GM12864 (cell line): ENCODE measurements at regions not wholly inside any gene's neighbourhood (a gene's known extent, or its start where the extent isn't known, plus 50 kb on each side); places are given as distances from the start of the nearest gene placed in this dataset.

Experiments
- DNase-seq: peaks from one replicate; pipeline ENCODE4 v3.0.0-alpha.2; 2011; ENCODE audit warnings: low read depth
- H3K4me3 ChIP-seq: 2 replicates; pipeline ENCODE4 v1.5.1; 2011; ENCODE audit warnings: mild to moderate bottlenecking, low read depth, low read length, control low read depth
- TF ChIP-seq, protein P1 (sequence below): IDR thresholded peaks from 2 replicates; pipeline ENCODE4 v1.5.1; 2011; ENCODE audit warnings: low read depth, mild to moderate bottlenecking, moderate library complexity, low read length, control low read depth, inconsistent platforms; ENCODE audit errors: missing control alignments

GRCh38 chr2:140154271-140154670 is 1374.1 kb upstream of the NXPH2 start:
- TF ChIP-seq, protein P1, sequence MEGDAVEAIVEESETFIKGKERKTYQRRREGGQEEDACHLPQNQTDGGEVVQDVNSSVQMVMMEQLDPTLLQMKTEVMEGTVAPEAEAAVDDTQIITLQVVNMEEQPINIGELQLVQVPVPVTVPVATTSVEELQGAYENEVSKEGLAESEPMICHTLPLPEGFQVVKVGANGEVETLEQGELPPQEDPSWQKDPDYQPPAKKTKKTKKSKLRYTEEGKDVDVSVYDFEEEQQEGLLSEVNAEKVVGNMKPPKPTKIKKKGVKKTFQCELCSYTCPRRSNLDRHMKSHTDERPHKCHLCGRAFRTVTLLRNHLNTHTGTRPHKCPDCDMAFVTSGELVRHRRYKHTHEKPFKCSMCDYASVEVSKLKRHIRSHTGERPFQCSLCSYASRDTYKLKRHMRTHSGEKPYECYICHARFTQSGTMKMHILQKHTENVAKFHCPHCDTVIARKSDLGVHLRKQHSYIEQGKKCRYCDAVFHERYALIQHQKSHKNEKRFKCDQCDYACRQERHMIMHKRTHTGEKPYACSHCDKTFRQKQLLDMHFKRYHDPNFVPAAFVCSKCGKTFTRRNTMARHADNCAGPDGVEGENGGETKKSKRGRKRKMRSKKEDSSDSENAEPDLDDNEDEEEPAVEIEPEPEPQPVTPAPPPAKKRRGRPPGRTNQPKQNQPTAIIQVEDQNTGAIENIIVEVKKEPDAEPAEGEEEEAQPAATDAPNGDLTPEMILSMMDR = no peak
- DNase-seq = no peak
- H3K4me3 ChIP-seq = no peak overlapping the region

DNA sequence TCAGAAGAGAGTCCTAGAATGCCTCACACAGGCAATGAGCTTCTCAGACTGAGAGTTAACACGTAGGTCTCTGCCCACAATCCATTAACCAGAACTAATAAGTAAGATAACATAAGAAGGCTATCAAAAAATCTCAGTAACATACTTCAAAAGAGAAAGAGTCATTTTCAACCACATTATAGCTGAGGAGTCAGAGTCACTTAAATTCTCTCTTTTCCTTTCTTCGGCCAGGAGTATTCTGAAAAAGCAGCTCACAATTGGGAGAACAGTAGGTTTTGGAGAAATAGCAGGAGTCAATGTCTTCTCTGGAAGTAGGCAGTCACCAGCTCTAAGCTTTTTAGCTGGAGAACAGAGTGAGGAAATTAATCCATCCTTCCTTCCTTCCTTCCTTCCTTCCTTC is 1364.4 kb upstream of the NXPH2 start:
- TF ChIP-seq, protein P1 = no peak
- DNase-seq = no peak
- no peak overlapping the region for H3K4me3 ChIP-seq

DNA sequence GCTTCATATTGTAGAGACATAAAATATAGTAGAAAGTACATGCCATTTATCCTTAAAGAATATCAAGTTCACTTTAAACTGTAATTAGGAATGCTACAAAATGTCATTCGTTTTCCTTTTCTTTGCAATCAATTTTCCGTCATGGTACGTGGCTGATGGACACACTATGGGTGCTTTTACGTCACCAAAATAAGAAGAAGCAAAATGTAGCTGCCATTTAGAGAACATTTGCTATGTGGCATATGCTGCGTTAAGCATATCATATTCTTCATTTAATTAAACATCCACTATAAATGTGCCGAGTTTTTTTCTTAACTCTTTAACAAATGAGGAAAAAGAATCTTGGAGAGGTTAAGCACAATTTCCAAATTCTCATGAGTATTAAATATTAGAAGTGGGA is 1358.5 kb upstream of the NXPH2 start:
- DNase-seq = no peak
- TF ChIP-seq, protein P1 = no peak
- H3K4me3 ChIP-seq = no peak overlapping the region

- DNase-seq = no peak
- H3K4me3 ChIP-seq = no peak overlapping the region
- TF ChIP-seq, protein P1 = no peak
Observed at GRCh38 chr2:140136861-140137260, 1356.7 kb upstream of the NXPH2 start.

- TF ChIP-seq, protein P1 = no peak
- DNase-seq = no peak
- H3K4me3 ChIP-seq = no peak overlapping the region
Observed at GRCh38 chr2:140136366-140136765, 1356.2 kb upstream of the NXPH2 start.

DNA sequence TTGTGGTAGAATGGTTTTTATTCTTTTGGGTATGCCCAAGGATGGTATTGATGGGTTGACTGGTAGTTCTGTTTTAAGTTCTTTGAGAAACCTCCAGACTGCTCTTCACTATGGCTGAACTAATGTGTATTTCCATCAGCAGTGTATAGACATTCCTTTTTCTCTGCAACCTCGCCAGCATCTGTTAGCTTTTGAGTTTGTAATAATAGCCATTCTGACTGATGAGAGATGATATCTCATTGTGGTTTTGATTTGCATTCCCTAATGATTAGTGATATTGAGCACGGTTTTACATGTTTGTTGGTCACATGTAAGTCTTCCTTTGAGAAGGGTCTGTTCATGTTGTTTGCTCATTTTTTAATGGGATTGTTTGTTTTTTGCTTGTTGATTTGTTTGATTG is 1348.7 kb upstream of the NXPH2 start:
- H3K4me3 ChIP-seq = no peak overlapping the region
- TF ChIP-seq, protein P1 = no peak
- DNase-seq = no peak

DNA sequence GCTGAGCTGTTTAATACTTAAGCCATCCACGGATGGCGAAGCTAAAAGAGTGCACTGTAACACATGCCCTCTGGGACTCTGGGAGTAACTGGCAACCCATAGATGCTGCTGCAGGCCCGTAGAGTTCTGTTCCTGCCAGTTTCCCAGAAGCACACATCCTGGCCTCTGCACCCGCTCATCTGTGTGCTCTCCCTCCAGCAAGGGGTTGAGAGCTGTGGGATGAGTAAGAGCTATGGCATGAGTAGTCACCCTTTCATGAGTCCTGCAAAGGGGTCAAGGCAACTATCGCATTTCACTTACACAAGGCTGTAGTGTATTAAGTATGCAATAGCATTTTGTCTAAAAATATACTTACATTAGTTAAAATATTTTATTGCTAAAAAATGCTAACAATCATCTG is 1341.8 kb upstream of the NXPH2 start:
- H3K4me3 ChIP-seq = no peak overlapping the region
- TF ChIP-seq, protein P1 = no peak
- no peak for DNase-seq
